ENCODE measurements at regions not wholly inside any gene's neighbourhood (a gene's known extent, or its start where the extent isn't known, plus 50 kb on each side); places are given as distances from the start of the nearest gene placed in this dataset.
"Not testable (repeated sequence)": the region's sequence is repeated elsewhere in the genome, so short reads cannot be mapped to it uniquely, and the experiment has no call there.

- H3K9me3 ChIP-seq: no peaks in the 10 kb centered on the region
- no peak for DNase-seq (ENCODE audit: extremely low spot score)
- no peaks in the 10 kb centered on the region for H3K36me3 ChIP-seq
- H3K4me3 ChIP-seq: no peak overlapping the region
- no peaks in the 10 kb centered on the region for H3K27me3 ChIP-seq
- intact Hi-C loops (cut with DNase I): no loop called here
- no peak for TF ChIP-seq CTCF (IDR thresholded peaks at IDR 0.05)
- TF ChIP-seq EP300 (IDR thresholded peaks at IDR 0.05): no peak
- no peak for TF ChIP-seq POLR2AphosphoS5 (IDR thresholded peaks at IDR 0.05)
- no peak for TF ChIP-seq POLR2A (IDR thresholded peaks at IDR 0.05; ENCODE audit: low read depth)
- 94% methylated on average over 4 of the region's 4 CpGs for WGBS
- no peak overlapping the region for H3K27ac ChIP-seq (replicated peaks in 1 of 4)
- H3K4me1 ChIP-seq: no peaks in the 10 kb centered on the region
Measured at GRCh38 chr1:214141486-214141885, 139.5 kb upstream of the SMYD2 start.

- no peak overlapping the region for H3K4me3 ChIP-seq
- no peaks in the 10 kb centered on the region for H3K36me3 ChIP-seq
- no peak for DNase-seq (ENCODE audit: extremely low spot score)
- H3K27me3 ChIP-seq: no peaks in the 10 kb centered on the region
- intact Hi-C loops (cut with DNase I): no loop called here
- no peak overlapping the region for H3K27ac ChIP-seq (replicated peaks in 1 of 4)
- no peak for TF ChIP-seq EP300 (IDR thresholded peaks at IDR 0.05)
- no peak for TF ChIP-seq POLR2A (IDR thresholded peaks at IDR 0.05; ENCODE audit: low read depth)
- TF ChIP-seq CTCF (IDR thresholded peaks at IDR 0.05): no peak
- no peak for TF ChIP-seq POLR2AphosphoS5 (IDR thresholded peaks at IDR 0.05)
- WGBS: 72% methylated on average over 17 of the region's 17 CpGs
- no peaks in the 10 kb centered on the region for H3K4me1 ChIP-seq
- no peaks in the 10 kb centered on the region for H3K9me3 ChIP-seq
Measured at GRCh38 chr1:214143006-214143992, 137.7 kb upstream of the SMYD2 start.

GRCh38 chr1:214144521-214144920 lies 136.4 kb upstream of the SMYD2 start:
- H3K36me3 ChIP-seq; H3K27ac ChIP-seq (replicated peaks in 1 of 4); H3K9me3 ChIP-seq; intact Hi-C loops (cut with DNase I); DNase-seq (ENCODE audit: extremely low spot score); H3K4me1 ChIP-seq; H3K4me3 ChIP-seq; H3K27me3 ChIP-seq: not testable (repeated sequence)
- WGBS: 89% methylated on average over 2 of the region's 2 CpGs

GRCh38 chr1:214146523-214146922 lies 134.4 kb upstream of the SMYD2 start:
- 48% methylated on average over 4 of the region's 4 CpGs for WGBS
- H3K27me3 ChIP-seq: no peaks in the 10 kb centered on the region
- no peak overlapping the region for H3K27ac ChIP-seq (replicated peaks in 1 of 4)
- H3K36me3 ChIP-seq: no peaks in the 10 kb centered on the region
- TF ChIP-seq POLR2A (IDR thresholded peaks at IDR 0.05; ENCODE audit: low read depth): no peak
- no peak overlapping the region for H3K4me3 ChIP-seq
- intact Hi-C loops (cut with DNase I): no loop called here
- H3K9me3 ChIP-seq: no peaks in the 10 kb centered on the region
- DNase-seq (ENCODE audit: extremely low spot score): no peak
- H3K4me1 ChIP-seq: no peaks in the 10 kb centered on the region

GRCh38 chr1:214154596-214155292 lies 126.2 kb upstream of the SMYD2 start:
- 36% methylated on average over 6 of the region's 6 CpGs for WGBS
- Histone ChIP-seq H3K4me3 (no peak overlapping the region), H3K4me1 (no peaks in the 10 kb centered on the region), H3K9me3 (no peaks in the 10 kb centered on the region), H3K27me3 (peaks cover 0 to 6% (median 0%) of the 10 kb centered on the region in 4 donors), H3K27ac (replicated peaks in 1 of 4) (no peak overlapping the region), H3K36me3 (no peaks in the 10 kb centered on the region)
- TF ChIP-seq EP300 (IDR thresholded peaks at IDR 0.05): no peak
- no peak for TF ChIP-seq POLR2A (IDR thresholded peaks at IDR 0.05; ENCODE audit: low read depth)
- no peak for TF ChIP-seq CTCF (IDR thresholded peaks at IDR 0.05)
- no peak for TF ChIP-seq POLR2AphosphoS5 (IDR thresholded peaks at IDR 0.05)
- no peak for DNase-seq (ENCODE audit: extremely low spot score)
- intact Hi-C loops (cut with DNase I): no loop called here

Measured in esophagus muscularis mucosa (tissue), 4 donors.